Adrenal gland (tissue), 5 donors: ENCODE measurements at regions not wholly inside any gene's neighbourhood (a gene's known extent, or its start where the extent isn't known, plus 50 kb on each side); places are given as distances from the start of the nearest gene placed in this dataset.

Experiments used
- POLR2A ChIP-seq, 2 donors: fragments of 450-650 bp; IDR thresholded peaks; one replicate each; pipeline ENCODE4 v1.6.1; 2017; ENCODE audit warnings: antibody characterized with exemption in 2 of 2, mild to moderate bottlenecking in 2 of 2, moderate library complexity in 1 of 2
- TF ChIP-seq, protein P1 (sequence below), 6 experiments: fragments of 450-650 bp in 4 of 6; fragments of 200-600 bp in 2 of 6; sonication (generic) in 1 of 6; IDR thresholded peaks; 1 replicate in 5 of 6; 2 replicates in 1 of 6; pipeline versions ENCODE4 v1.5.1 to v1.8.0; 2016 to 2021; ENCODE audit warnings: antibody characterized with exemption in 6 of 6, mild to moderate bottlenecking in 2 of 6, moderate library complexity in 1 of 6
- donor health status: DM: no; HTN: no; CAD: no.

DNA sequence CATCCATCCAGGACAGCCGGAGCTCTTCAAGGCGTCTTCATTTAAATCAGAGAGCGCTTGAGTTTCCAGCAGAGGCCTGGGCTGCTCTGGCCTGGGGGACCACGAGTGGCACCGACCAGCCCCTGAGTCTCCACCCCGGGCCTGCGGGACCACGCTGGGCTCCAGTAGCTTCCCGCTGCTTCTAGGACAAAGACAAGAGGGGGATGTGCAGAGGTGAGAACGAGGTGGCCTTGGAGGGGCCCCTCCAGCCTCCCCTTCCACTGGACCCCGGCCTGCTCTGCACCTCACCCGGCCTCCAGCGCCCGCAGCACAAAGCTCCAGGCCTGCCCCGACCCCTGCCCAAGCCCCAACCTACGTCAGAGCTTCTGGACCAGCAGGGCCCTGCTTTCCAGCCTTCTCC lies 81.6 kb downstream of the IRX2 start:
- TF ChIP-seq POLR2A (IDR thresholded peaks at IDR 0.05), result no peak
- TF ChIP-seq, protein P1, sequence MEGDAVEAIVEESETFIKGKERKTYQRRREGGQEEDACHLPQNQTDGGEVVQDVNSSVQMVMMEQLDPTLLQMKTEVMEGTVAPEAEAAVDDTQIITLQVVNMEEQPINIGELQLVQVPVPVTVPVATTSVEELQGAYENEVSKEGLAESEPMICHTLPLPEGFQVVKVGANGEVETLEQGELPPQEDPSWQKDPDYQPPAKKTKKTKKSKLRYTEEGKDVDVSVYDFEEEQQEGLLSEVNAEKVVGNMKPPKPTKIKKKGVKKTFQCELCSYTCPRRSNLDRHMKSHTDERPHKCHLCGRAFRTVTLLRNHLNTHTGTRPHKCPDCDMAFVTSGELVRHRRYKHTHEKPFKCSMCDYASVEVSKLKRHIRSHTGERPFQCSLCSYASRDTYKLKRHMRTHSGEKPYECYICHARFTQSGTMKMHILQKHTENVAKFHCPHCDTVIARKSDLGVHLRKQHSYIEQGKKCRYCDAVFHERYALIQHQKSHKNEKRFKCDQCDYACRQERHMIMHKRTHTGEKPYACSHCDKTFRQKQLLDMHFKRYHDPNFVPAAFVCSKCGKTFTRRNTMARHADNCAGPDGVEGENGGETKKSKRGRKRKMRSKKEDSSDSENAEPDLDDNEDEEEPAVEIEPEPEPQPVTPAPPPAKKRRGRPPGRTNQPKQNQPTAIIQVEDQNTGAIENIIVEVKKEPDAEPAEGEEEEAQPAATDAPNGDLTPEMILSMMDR (IDR thresholded peaks at IDR 0.05), result no peak
